GM23338 (cell line): ENCODE measurements at regions not wholly inside any gene's neighbourhood (a gene's known extent, or its start where the extent isn't known, plus 50 kb on each side); places are given as distances from the start of the nearest gene placed in this dataset.

Source experiments
- ATAC-seq: fragments of 200-7000 bp; cut with Tn5 transposase; 3 replicates; pipeline ENCODE4 v1.9.1; 2020
- DNase-seq: peaks from one replicate; pipeline ENCODE4 v3.0.0-alpha.2; 2015; ENCODE audit warnings: low spot score
- H2AFZ ChIP-seq: fragments of 200-600 bp; sonication (generic); 2 replicates; pipeline ENCODE4 v1.8.0; 2016; ENCODE audit warnings: antibody characterized with exemption, mild to moderate bottlenecking, moderate library complexity
- H3F3A ChIP-seq: fragments of 200-600 bp; sonication (generic); replicated peaks from 2 replicates; pipeline ENCODE4 v1.8.0; 2017; ENCODE audit warnings: antibody characterized with exemption, mixed run types, low read depth
- H3K27ac ChIP-seq: fragments of 200-600 bp; sonication (generic); 2 replicates; pipeline ENCODE4 v1.6.1; 2016; ENCODE audit warnings: low read depth
- H3K27me3 ChIP-seq: fragments of 200-600 bp; sonication (generic); 2 replicates; pipeline ENCODE4 v1.8.0; 2016; ENCODE audit warnings: mild to moderate bottlenecking, mixed run types, moderate library complexity; ENCODE audit not compliant: insufficient read depth
- H3K36me3 ChIP-seq: fragments of 200-600 bp; sonication (generic); 2 replicates; pipeline ENCODE4 v1.8.0; 2016; ENCODE audit warnings: mild to moderate bottlenecking; ENCODE audit not compliant: insufficient read depth
- H3K4me1 ChIP-seq: fragments of 200-600 bp; sonication (generic); 2 replicates; pipeline ENCODE4 v1.8.0; 2016; ENCODE audit warnings: mild to moderate bottlenecking, moderate library complexity; ENCODE audit not compliant: insufficient read depth
- H3K4me2 ChIP-seq: fragments of 200-600 bp; sonication (generic); 2 replicates; pipeline ENCODE4 v1.7.1; 2017; ENCODE audit warnings: mixed run types
- H3K4me3 ChIP-seq: fragments of 200-600 bp; sonication (generic); 2 replicates; pipeline ENCODE4 v1.6.1; 2016; ENCODE audit warnings: mixed run types
- H3K79me2 ChIP-seq: fragments of 200-600 bp; sonication (generic); replicated peaks from 2 replicates; pipeline ENCODE4 v1.8.0; 2017; ENCODE audit warnings: mild to moderate bottlenecking; ENCODE audit not compliant: insufficient read depth
- H3K9me2 ChIP-seq: fragments of 200-600 bp; sonication (generic); 2 replicates; pipeline ENCODE4 v1.8.0; 2017; ENCODE audit not compliant: insufficient read depth
- H4K20me1 ChIP-seq: fragments of 200-600 bp; sonication (generic); replicated peaks from 2 replicates; pipeline ENCODE4 v1.8.0; 2017; ENCODE audit warnings: mild to moderate bottlenecking; ENCODE audit not compliant: insufficient read depth
- H3K27ac Mint-ChIP-seq: 2 replicates; pipeline ENCODE4 v1.8.0; 2020; ENCODE audit warnings: inconsistent platforms, mild to moderate bottlenecking, moderate library complexity, mixed read lengths
- H3K27me3 Mint-ChIP-seq: 3 replicates; pipeline ENCODE4 v1.8.0; 2022; ENCODE audit warnings: low read depth, mild to moderate bottlenecking, moderate library complexity, mixed read lengths, inconsistent platforms; ENCODE audit not compliant: insufficient read depth, poor library complexity
- H3K36me3 Mint-ChIP-seq: 3 replicates; pipeline ENCODE4 v1.8.0; 2021; ENCODE audit warnings: low read depth, mild to moderate bottlenecking, inconsistent platforms, moderate library complexity, mixed read lengths
- H3K4me1 Mint-ChIP-seq: 3 replicates; pipeline ENCODE4 v1.8.0; 2020; ENCODE audit warnings: mild to moderate bottlenecking, inconsistent platforms, mixed read lengths
- H3K4me3 Mint-ChIP-seq: 3 replicates; pipeline ENCODE4 v1.8.0; 2021; ENCODE audit warnings: moderate library complexity, mild to moderate bottlenecking, inconsistent platforms, mixed read lengths
- H3K9me3 Mint-ChIP-seq: 3 replicates; pipeline ENCODE4 v1.8.0; 2020; ENCODE audit warnings: moderate library complexity, mild to moderate bottlenecking, inconsistent platforms, mixed read lengths
- EZH2 ChIP-seq: fragments of 200-600 bp; sonication (generic); IDR thresholded peaks from one replicate; pipeline ENCODE4 v1.8.0; 2017; ENCODE audit warnings: antibody characterized with exemption, mild to moderate bottlenecking, low read depth; ENCODE audit not compliant: unreplicated experiment
- EZH2phosphoT487 ChIP-seq: fragments of 200-600 bp; sonication (generic); IDR thresholded peaks from one replicate; pipeline ENCODE4 v1.8.1; 2018; ENCODE audit warnings: antibody characterized with exemption; ENCODE audit not compliant: unreplicated experiment
- JUNB ChIP-seq: IDR thresholded peaks from one replicate; pipeline ENCODE4 v1.6.1; 2016; ENCODE audit warnings: antibody characterized with exemption; ENCODE audit not compliant: unreplicated experiment
- POLR2AphosphoS5 ChIP-seq: IDR thresholded peaks from 2 replicates; pipeline ENCODE4 v1.6.1; 2016; ENCODE audit warnings: antibody characterized with exemption, low read depth
- STAT1 ChIP-seq: IDR thresholded peaks from one replicate; pipeline ENCODE4 v1.6.1; 2016; ENCODE audit warnings: antibody characterized with exemption; ENCODE audit not compliant: unreplicated experiment
- ZNF331 ChIP-seq: fragments of 250-450 bp; sonication (Bioruptor Pico); IDR thresholded peaks from 2 replicates; pipeline ENCODE4 v1.5.0; 2020; ENCODE audit warnings: low read depth, mild to moderate bottlenecking, moderate library complexity
- TF ChIP-seq, protein P1 (sequence below), 2 experiments: fragments of 200-600 bp in 1 of 2; sonication (generic) in 1 of 2; conservative IDR thresholded peaks; 2 replicates each; pipeline versions ENCODE4 v1.5.1 to v1.6.1; 2016 to 2017; ENCODE audit warnings: antibody characterized with exemption in 2 of 2, low read depth in 2 of 2, mild to moderate bottlenecking in 2 of 2, moderate library complexity in 1 of 2
- TF ChIP-seq, protein P2 (sequence below): IDR thresholded peaks from 2 replicates; pipeline ENCODE4 v1.6.1; 2016; ENCODE audit warnings: antibody characterized with exemption

DNA sequence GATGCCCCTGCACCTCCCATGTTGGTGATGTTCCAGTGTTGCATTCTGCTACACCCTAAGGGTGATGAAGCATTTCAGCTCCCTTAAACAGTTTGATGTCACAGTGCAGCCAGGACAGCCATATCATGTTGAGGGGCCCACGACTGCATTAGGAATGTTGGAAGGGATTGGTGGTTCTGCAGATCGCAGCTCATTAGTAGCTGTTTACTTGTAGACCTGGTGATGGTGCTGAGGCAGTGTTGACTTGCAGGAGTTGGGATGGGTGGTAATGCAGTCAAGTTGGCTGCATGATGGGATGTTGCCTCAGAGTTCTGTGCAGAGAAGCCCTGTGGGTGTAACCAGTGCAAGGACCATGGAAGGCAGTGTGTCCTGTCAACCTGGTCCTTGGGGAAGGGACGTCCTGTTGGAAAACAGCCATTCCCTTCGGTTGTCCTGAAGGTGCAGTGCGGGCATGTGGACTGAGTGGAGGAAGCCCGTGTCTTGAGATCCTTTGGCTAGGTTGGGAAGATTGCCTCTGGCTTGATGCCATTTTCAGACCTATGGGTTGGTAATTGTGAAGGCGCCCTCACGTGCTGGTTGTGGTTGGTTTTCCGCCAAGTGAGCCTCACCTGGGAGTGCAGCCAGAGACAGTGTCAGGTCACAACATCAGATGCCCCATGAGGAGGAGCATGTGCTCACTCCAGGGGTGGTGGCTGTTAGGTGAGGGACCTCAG is 100.7 kb downstream of the SNRPN start (continued):
- TF ChIP-seq, protein P1, sequence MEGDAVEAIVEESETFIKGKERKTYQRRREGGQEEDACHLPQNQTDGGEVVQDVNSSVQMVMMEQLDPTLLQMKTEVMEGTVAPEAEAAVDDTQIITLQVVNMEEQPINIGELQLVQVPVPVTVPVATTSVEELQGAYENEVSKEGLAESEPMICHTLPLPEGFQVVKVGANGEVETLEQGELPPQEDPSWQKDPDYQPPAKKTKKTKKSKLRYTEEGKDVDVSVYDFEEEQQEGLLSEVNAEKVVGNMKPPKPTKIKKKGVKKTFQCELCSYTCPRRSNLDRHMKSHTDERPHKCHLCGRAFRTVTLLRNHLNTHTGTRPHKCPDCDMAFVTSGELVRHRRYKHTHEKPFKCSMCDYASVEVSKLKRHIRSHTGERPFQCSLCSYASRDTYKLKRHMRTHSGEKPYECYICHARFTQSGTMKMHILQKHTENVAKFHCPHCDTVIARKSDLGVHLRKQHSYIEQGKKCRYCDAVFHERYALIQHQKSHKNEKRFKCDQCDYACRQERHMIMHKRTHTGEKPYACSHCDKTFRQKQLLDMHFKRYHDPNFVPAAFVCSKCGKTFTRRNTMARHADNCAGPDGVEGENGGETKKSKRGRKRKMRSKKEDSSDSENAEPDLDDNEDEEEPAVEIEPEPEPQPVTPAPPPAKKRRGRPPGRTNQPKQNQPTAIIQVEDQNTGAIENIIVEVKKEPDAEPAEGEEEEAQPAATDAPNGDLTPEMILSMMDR (conservative IDR thresholded peaks at IDR 0.05; ENCODE audit: low read depth in 2 of 2), result no peak
- TF ChIP-seq, protein P2, sequence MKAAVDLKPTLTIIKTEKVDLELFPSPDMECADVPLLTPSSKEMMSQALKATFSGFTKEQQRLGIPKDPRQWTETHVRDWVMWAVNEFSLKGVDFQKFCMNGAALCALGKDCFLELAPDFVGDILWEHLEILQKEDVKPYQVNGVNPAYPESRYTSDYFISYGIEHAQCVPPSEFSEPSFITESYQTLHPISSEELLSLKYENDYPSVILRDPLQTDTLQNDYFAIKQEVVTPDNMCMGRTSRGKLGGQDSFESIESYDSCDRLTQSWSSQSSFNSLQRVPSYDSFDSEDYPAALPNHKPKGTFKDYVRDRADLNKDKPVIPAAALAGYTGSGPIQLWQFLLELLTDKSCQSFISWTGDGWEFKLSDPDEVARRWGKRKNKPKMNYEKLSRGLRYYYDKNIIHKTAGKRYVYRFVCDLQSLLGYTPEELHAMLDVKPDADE, result no peak
- TF ChIP-seq ZNF331 (no peak), EZH2phosphoT487 (no peak), JUNB (no peak), EZH2 (no peak), STAT1 (no peak), POLR2AphosphoS5 (no peak; the same call in 1 of the 2 replicates)

- Histone ChIP-seq H3K9me2 (no peaks in the 10 kb centered on the region; the same call in 1 of the 2 replicates), H3K27ac (no peak overlapping the region), H3K27me3 (no peaks in the 10 kb centered on the region), H3K36me3 (peaks cover 89% of the 10 kb centered on the region), H3F3A (no peaks in the 10 kb centered on the region), H3K4me3 (no peak overlapping the region), H4K20me1 (no peaks in the 10 kb centered on the region), H3K4me2 (no peak overlapping the region), H2AFZ (no peak overlapping the region), H3K79me2 (peaks cover 19% of the 10 kb centered on the region), H3K4me1 (no peaks in the 10 kb centered on the region)
- no peak for TF ChIP-seq POLR2AphosphoS5
- TF ChIP-seq, protein P1 (conservative IDR thresholded peaks at IDR 0.05; ENCODE audit: low read depth in 2 of 2), result peak; percentile 57 to 65
- DNase-seq (peak; percentile 47), ATAC-seq (no peak)
- Mint-ChIP-seq H3K4me1 (no peaks in the 10 kb centered on the region), H3K36me3 (peaks cover 100% of the 10 kb centered on the region), H3K27me3 (peaks cover 61% of the 10 kb centered on the region), H3K9me3 (peaks cover 100% of the 10 kb centered on the region), H3K27ac (no peak overlapping the region), H3K4me3 (no peak overlapping the region)
Measured at GRCh38 chr15:25056484-25057425, 102.0 kb downstream of the SNRPN start.
